Muscle of leg (tissue), 3 donors: ENCODE measurements at regions not wholly inside any gene's neighbourhood (a gene's known extent, or its start where the extent isn't known, plus 50 kb on each side); places are given as distances from the start of the nearest gene placed in this dataset.

ENCODE experiments used
- DNase-seq: peaks from one replicate; pipeline ENCODE4 v3.0.0; 2013
- H3K27ac ChIP-seq: one replicate; pipeline ENCODE4 v1.5.1; 2013; ENCODE audit warnings: mild to moderate bottlenecking, low read length, control low read depth
- H3K27me3 ChIP-seq: one replicate; pipeline ENCODE4 v1.6.1; 2013; ENCODE audit warnings: low read length; ENCODE audit not compliant: control insufficient read depth, insufficient read depth
- H3K36me3 ChIP-seq: one replicate; pipeline ENCODE4 v1.6.1; 2013; ENCODE audit warnings: low read length; ENCODE audit not compliant: control insufficient read depth, insufficient read depth
- H3K4me1 ChIP-seq: one replicate; pipeline ENCODE4 v1.6.1; 2013; ENCODE audit warnings: low read length; ENCODE audit not compliant: control insufficient read depth, insufficient read depth
- H3K4me3 ChIP-seq: one replicate; pipeline ENCODE4 v1.5.1; 2013; ENCODE audit warnings: low read length, control low read depth
- H3K9me3 ChIP-seq: replicated peaks from 2 replicates; pipeline ENCODE4 v1.6.1; 2013; ENCODE audit warnings: low read depth, low read length; ENCODE audit not compliant: control insufficient read depth
- WGBS: methylation state at CpG from one replicate; pipeline ENCODE4 v1.1.5; 2013; ENCODE audit warnings: missing lambda C conversion rate; ENCODE audit not compliant: insufficient coverage; 5-methylcytosine and 5-hydroxymethylcytosine counted together

DNA sequence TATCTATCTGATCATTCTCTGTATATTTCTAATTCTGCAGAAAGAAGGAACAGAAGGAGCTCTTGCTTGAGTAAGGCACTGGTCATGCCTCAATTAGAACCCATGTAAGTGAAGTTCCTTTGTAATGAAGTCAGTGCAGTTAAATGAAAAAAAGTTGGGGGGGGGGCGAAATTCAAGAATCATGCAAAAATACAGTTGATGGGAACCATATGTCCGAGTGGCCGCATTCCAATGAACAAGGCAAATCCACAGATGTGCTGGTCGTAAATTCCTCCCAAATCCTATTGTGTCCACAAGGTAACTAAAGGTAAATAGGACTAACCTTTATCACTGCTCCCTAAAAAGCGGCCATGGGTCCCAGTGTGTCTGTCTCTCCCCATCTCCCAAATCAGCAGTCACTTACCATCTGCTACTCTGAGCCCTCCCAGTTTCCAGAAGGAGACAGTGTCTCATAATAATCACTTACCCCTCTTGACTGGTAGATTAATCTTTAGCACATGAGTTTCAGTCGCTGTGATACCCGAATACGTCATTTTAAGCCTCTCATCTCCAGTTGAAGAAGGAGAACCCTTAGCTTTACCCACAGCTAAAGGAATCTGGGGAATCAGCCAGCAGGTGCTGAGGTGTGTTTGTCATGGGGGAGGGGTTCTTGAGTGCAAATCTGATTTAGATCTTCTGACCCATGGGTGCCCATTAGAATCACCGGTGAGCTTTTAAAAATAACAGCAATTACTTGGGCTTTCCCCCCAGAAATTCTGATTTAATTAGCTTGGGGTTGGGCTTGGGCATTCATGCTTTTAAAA lies 56.3 kb upstream of the EPHB3 start:
- DNase-seq: peak; percentile 87
- peaks cover 4% of the 10 kb centered on the region for H3K4me1 ChIP-seq
- no peaks in the 10 kb centered on the region for H3K36me3 ChIP-seq
- H3K27me3 ChIP-seq: peaks cover 7% of the 10 kb centered on the region
- peaks cover 2% of the 10 kb centered on the region for H3K9me3 ChIP-seq
- H3K4me3 ChIP-seq: no peak overlapping the region
- WGBS: 14% methylated on average over 4 of the region's 9 CpGs
- no peak overlapping the region for H3K27ac ChIP-seq

DNA sequence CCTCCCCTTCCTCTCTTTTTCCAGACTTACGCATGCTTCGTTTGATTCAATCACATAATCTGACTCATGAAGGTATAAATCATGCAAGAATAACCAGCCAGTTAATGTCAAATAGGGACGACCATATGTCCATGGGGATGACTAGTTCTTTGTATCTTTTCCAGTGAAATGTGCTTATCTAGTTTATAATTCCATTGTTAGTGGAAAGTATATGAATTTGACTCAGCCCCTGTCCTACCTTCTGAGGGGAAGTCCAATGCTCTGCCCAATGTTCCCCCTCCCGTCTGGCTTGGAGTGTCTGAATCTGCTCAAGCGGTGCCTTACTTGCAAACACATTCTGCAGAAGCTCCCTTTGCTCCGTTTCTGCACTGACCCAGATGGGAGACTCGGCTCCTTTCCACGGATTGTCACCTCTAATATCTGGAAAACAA lies 55.0 kb upstream of the EPHB3 start:
- H3K27me3 ChIP-seq: peaks cover 12% of the 10 kb centered on the region
- no peaks in the 10 kb centered on the region for H3K36me3 ChIP-seq
- peak; percentile 73 for DNase-seq
- H3K4me3 ChIP-seq: no peak overlapping the region
- H3K27ac ChIP-seq: no peak overlapping the region
- peaks cover 4% of the 10 kb centered on the region for H3K4me1 ChIP-seq
- peaks cover 4% of the 10 kb centered on the region for H3K9me3 ChIP-seq
- WGBS: 16% methylated on average over 3 of the region's 8 CpGs

DNA sequence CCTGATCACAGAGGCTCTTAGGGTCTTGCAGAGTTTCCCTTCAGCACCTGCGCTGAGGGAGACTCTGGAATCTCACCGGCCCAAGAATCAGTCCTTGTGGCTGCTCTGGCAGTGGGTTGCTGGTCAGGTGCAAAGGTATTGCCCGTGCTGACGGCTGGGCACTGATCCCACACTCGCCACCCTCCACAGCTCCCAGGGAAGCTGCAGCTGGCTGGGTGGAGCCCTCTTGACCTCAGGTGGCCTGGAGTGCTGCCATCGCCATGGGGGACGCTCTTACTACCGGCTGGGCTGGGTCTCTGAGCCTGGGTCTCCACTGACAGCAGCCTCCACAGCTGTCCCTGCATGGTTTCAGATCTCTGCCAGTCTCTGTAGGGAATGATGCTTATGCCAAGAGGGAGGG lies 52.6 kb upstream of the EPHB3 start:
- peaks cover 29% of the 10 kb centered on the region for H3K27me3 ChIP-seq
- no peak overlapping the region for H3K4me3 ChIP-seq
- H3K9me3 ChIP-seq: peaks cover 2% of the 10 kb centered on the region
- H3K36me3 ChIP-seq: no peaks in the 10 kb centered on the region
- WGBS: 38% methylated on average over 3 of the region's 8 CpGs
- H3K4me1 ChIP-seq: peaks cover 13% of the 10 kb centered on the region
- no peak overlapping the region for H3K27ac ChIP-seq
- no peak for DNase-seq

DNA sequence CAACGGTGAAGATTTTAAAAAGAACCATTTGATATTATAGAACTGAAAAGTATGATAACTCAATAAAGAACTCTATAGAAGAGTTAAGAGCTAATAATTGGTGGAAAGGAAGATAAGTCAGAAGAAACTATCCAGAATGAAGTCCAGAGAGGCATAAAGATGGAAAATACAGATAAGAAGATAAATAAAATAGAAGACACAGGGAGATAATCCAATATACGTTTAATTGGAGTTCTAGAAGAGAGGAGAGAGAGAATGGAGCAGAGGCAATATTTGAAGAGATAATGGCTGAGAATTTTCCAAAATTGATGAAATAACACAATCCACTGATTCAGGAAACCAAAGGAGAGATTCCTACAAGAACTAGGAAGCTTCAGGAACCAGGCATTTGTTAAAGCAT lies 49.8 kb upstream of the EPHB3 start:
- H3K9me3 ChIP-seq: peaks cover 2% of the 10 kb centered on the region
- no peak for DNase-seq
- peaks cover 39% of the 10 kb centered on the region for H3K27me3 ChIP-seq
- no peak overlapping the region for H3K4me3 ChIP-seq
- no CpG with 5 or more reads among the region's 2 CpGs for WGBS
- no peak overlapping the region for H3K27ac ChIP-seq
- no peaks in the 10 kb centered on the region for H3K36me3 ChIP-seq
- peaks cover 17% of the 10 kb centered on the region for H3K4me1 ChIP-seq
